Stimulated activated CD4-positive, alpha-beta T cell treated with anti-CD3 and anti-CD28 coated beads, Interleukin-15, amount 100 ng/mL, for 24 hours (primary cell): ENCODE measurements at regions not wholly inside any gene's neighbourhood (a gene's known extent, or its start where the extent isn't known, plus 50 kb on each side); places are given as distances from the start of the nearest gene placed in this dataset.
"Not testable (repeated sequence)": the region's sequence is repeated elsewhere in the genome, so short reads cannot be mapped to it uniquely, and the experiment has no call there.

Experiments used
- DNase-seq: peaks from one replicate; pipeline ENCODE4 v3.0.0-alpha.2; 2020

DNA sequence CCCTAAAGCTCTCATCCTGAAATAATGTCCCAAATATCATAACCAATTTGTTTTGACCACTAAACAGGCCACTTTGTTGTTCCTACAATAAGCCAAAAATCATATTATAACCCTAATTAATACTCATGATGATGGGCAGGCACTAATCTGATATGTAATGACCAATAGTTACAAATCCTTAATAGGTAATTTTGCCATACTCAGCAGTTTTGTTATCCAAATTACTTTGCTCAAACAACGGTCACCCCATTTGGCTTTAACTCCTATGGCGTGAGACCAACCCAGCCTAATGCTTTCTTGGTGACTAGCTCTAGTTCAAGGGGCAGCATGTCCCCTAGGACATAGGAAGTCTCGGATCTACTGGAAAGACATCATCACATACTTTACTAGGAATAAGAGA lies 123.2 kb upstream of the ID4 start:
- no peak for DNase-seq

DNA sequence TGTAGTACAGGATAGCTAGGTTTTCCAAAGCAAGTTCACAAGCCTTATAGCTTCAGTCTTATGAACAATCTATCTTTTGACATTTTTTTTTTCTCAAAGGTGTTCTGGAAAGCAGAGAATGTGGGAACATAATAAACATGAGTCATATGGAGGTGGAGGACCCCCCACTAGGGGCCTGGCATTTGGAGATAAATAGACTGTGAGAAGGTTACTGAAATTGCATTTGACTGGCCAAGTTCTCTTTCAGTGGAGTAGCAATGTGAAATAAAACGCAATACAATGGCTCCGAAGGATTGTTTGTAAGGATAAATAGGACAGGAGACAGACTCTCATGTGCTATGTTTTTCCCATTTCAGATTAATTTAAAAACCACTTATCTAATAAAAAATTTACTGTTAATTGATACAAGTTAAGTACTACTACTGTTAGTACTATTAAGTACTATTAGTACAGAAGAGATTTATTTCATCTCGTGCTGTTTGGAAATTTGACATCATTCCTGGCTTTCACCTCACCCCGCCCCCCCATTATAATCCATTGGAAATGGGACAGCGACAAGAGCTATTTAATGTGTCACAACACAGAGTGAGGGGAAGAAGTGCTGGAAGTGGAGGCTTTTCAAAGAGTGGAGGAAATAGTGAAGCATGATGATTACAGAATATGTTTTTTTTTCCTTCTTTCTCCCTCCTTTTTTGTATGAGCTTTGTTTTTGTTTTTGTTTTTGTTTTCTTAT lies 122.6 kb upstream of the ID4 start:
- DNase-seq = no peak

DNA sequence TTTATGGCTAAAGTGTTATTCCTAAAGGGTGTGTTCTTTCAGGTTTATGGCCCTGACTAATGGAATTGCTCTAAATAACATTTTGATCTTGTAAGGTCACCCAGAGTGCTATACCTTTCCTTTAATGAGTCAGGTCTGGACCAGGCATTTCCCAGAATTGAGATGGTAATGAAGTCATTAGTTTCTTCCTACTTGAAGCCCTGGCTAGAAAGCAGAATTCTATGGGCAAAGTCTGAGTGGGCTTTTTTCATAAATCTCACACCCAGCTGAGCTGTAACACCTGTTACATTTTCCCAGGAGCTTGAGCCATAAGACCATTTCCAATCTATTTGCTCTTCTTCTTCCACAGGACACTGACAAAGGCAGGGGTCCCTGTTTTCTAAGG lies 122.0 kb upstream of the ID4 start:
- DNase-seq = no peak

DNA sequence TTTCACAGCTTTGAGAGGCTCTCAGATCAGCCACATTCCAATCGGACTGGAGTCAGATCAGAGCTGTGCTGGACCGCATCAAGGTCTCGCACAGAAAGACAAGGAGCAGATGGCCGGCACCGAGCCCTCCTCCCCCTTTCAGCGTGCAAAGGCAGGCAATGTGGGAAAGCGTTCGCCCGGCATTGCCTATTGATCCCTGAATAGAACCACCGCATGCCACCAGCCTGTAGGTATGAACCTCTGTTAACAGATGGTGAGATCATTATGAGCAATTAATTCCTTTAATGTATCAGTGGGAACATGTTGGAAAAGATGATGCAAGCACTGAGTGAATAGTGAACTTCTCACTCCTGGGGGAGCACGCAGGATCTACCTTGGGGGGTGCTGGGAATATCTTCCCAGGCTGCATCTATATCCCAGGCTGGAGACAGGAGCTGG lies 117.5 kb upstream of the ID4 start:
- DNase-seq = no peak

DNA sequence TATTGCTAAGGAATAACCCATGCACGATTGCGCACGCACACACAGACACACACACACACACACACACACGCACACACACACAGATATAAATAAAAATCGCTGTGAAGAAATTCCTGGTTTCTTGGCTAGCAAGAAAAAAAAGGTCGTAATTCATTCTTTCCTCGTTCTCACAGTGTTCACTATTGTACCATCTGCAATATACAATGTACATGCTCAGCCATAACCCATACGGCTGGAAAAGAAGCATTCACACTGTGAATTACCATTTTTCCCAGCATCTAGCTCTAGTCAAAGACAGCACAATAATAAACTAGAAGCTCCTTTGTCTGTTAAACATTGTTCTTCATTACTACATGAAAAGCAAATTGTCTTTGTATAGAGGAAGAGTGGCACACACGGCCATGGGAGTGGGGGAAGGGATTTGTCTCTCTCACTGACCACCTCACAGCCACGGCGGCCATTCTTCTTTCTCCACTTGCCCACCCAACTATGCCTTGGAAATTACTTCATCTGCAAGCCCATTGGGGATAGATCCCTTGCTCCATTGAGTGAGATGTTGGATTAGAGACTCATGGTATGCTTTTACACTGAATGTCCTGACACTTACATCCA lies 115.3 kb upstream of the ID4 start:
- no peak for DNase-seq

DNA sequence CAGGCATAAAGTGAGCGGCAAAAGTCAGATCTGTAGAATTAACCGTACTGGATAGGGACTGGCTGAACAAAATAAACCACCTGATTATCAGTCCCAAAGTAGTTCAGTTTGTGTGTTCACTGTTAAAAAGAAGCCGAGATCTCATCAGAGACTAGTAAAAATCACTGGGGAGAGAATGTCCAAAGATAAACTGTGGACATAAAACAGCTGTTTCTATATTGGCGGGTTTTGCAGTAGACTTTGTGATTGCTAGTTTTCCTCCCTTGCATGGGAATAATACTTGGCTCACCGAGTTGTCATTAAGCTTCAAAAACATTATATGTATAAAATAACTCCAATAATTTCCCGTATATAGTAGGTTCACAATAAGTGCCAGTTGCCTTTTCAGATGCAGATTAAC lies 114.2 kb upstream of the ID4 start:
- DNase-seq = no peak

DNA sequence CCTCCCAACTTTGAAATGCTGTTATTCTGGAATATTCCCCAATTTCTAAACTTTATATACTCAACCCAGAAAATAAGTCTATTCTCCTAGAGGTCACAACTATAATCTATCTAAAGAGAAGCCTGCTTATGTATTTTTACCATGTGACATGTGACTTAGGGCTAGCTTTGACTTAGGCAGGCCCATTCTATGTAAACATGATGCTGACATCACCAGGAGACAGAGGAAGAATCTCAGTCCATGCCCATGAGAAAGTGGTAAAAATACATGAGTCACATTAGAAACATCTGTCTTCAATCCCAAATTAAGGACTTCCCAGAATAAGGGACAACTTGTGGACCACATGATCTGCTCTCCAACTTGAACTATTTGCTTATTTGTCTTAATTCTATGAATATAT lies 113.6 kb upstream of the ID4 start:
- DNase-seq = no peak

DNA sequence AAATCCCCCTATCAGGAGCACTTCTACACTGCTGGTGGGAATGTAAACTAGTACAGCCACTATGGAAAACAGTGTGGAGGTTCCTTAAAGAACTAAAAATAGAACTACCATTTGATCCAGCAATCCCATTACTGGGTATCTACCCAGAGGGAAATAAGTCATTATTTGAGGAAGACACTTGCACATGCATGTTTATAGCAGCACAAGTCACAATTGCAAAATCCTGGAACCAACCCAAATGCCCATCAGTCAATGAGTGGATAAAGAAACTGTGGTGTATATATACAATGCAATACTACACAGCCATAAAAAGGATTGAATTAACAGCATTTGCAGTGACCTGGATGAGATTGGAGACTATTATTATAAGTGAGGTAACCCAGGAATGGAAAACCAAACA lies 111.7 kb upstream of the ID4 start:
- not testable (repeated sequence) for DNase-seq

DNA sequence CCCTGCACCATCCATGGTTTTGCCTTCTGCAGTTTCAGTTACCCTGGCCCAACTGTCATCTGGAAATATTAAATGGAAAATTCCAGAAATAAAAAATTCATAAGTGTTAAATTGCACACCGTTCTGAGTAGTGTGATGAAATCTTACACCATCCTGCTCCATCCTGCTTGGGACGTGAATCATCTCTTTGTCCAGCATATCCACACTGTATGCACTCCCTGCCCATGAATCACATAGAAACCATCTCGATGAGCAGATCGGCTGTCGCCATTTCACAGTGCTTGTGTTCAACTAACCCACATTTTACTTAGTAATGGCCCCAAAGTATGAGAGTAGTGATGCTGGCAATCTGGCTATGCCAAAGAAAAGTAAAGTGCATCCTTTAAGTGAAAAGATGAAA lies 105.9 kb upstream of the ID4 start:
- DNase-seq = no peak

DNA sequence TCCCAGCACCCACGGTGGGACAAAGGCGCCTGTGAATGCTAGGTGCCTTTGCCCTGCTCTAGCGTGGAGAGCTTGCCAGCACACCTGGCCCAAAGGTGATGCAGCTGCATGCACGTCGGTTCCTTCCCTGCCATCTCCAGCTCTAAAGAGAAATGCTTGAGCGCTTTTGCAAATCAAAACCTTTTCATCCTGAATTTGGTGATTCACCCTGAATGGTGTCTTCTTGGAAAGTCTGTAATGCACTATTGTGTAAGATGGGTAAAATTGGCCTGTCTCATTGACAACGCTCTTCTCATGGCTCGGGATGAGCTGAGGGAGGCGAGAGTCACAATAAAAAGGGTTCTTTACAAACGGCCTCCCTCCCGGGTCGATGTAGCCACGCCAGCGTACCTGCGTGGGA lies 103.1 kb upstream of the ID4 start:
- no peak for DNase-seq

DNA sequence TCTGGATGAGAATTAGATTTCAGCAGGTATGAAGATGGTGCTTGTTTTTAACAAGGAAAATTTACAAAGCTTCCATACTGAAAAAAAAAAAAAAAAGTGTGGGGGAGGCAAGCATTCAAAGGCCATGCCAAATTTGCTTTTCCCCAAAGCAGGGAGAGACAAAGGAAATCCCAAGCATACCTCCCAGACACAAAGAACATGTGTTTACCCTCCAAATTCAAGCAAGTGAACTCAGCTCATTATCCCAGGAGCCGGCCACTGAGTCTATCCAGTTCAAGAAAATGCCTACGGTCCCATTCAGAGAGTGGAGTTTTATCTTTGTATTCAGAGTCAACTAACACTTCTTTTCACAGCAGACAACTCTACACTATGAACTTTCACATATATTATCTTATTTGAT lies 102.7 kb upstream of the ID4 start:
- no peak for DNase-seq

DNA sequence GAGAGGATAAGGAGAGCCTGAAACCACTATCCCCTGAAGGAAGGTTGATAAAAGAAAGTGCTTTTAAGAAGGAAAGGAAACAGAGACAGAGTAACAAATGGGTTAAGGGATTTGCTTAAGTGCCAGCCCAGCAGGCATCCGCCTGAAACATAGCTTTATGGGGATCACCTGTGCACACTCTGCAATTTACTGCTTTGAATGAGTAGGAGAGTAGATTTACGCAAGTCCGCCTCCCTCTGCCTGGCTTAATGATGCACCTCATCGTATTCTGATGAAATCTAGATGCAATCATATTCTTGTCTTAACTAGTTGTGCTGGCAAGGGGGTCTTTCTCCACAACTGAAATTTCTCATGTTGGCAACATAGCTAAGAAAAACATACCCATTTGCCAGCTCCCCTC lies 101.1 kb upstream of the ID4 start:
- DNase-seq = no peak

DNA sequence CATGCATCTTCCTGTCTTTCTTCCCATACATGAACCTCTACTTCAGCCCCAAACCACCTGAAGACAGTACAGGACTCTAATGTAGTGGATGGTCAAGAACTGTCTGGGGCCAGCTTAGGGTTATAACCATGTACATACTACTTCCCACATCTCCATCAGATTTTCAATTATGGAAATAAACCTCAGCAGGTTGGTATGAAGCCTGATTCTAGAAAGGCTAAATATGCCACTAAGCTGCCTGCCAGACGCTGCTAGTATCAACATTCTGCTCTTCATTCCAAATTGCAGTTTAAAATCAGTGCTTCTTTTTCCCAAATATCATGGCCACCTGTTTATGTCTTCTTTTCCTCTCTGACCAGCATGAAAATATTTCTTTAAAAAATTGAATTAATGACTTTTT lies 99.2 kb upstream of the ID4 start:
- DNase-seq = no peak

DNA sequence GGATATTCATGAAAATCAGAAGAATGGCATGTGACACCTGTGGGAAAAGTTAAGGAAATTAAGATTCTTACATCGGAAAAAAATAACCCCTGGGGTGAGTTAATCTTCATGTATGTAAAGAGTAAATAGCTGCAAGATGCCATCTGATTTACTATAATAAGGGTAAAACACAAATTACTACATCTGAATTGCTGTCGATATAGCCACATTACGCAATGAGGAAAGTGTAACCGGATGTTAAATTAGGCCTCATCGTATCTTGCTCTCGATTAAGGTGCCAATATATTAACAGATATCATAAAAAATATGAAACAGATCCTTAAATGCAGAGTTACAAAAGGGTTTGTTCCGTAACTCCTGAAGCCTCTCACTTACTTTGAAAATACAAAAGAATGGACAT lies 87.4 kb upstream of the ID4 start:
- no peak for DNase-seq

DNA sequence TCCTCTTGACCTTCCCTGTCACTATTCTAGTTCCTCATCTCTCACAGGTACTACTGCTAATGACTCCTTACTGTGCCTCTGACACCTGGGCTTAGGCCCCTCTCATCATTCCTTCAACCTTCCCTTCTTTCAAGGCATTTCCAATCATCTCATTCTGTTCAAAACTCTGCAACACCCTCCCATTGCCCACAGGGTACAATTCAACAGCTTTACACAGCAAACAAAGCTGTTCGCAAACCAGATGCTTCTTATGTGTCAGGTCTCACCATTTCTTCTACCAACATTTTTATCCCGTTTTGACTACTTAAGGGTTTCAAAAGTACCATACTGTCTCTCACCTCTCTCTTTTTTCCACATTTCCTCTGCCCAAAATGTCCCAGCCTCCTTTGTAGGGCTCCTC lies 84.4 kb upstream of the ID4 start:
- DNase-seq = no peak

DNA sequence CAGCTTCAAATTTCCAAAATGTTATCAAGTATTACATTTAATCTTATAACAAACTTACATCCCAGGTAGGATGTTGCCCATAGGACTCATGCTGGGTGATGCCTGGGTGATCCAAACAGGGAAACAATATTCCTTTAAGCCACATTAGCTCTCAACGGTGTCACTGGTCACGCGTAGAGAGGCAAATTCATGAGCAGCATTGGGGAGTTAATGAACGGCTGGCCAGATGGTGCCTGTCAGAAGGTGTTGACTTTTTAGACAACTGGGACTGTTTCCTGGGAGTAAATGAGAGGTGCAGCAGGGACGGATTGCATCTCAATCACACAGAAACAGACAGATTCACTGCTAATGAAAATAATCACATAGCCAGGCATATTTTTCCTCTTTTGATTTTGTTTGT lies 83.3 kb upstream of the ID4 start:
- no peak for DNase-seq

DNA sequence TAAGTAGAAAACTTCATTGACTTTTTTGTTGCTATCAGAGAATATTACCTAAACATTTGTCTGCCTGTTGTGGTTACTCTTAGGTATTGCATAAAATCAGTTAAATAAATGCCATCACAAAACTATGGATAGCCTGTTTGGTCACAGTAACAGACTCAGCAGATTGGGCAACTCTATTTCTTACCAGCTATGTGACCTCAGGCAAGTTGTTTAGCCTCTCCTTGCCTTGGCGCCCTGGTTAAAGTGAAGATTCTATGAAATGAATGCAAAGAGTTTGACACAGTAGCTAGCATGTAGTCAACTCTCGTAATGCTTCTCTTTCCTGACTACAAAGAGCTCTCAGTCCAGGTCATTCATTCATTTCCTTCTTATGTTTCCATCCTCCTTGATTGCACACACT lies 82.5 kb upstream of the ID4 start:
- DNase-seq = no peak

DNA sequence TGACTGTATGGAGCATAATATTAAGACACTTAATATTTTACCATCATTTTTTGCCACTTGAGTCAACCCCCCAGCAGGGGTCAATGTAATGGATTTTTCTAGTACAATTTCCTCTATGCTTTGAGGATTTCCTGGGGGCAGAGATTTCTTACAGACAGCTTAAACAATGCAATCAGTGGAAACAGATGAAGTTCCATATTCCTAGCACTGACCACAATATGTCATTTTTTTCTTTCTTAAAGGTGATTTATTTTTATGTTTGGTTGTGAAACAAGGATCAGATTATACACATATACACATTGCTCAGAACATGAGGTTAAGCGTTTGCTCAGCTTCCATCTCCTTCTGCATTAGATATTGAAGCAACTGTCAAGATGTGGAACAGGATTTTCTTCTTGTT lies 82.0 kb upstream of the ID4 start:
- no peak for DNase-seq

DNA sequence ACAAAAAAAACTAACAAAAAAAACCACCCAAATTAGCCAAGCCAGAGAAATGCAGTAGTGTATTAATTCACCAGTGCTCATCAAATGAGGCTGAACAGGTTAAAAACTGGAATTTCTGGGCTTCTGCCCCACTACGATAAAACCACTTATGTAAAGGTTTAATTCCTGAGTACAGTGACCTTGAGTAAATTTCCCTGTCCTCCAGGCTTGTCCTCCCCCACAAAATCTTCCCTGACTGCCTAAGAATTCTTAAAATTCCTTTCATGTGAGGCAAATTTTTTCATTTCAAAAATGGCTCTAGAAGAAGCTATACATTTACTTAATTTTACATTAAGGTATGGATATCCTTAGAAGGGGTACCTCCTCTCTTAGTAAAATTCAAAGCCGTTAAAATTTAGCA lies 80.1 kb upstream of the ID4 start:
- no peak for DNase-seq

DNA sequence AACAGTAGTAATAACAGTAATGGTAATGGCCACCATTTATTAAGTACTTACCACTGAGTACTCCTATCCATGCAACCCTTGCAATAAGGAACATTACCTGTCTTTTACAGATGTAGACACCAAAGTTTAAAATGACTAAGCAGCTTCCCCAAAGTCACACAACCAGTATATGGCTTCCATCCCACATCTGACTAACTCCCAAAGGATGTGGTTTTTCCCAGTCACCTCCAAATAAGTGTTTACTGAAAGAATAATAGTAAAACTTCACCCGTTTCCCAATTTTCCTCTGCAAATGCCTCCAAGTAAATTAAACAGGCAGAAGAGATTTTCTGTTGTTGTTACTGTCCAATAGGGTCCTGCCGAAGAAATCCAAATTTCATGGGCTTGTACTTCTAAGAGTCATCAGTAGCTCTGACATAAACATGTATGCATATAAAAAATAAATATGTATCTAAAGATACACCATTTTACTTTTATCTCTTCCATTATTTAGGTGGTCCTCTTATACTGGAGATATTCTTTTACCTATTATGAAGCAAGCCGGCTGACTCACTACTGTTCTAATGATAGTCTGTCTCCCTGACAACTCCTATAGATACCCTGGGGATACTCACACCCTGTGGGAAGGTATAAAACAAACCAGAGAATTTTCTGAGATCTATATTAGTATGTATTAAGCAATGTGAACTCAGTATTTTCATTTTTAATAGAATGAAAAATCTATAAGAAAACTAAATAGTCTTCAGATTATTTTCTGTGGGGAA lies 77.9 kb upstream of the ID4 start:
- no peak for DNase-seq

DNA sequence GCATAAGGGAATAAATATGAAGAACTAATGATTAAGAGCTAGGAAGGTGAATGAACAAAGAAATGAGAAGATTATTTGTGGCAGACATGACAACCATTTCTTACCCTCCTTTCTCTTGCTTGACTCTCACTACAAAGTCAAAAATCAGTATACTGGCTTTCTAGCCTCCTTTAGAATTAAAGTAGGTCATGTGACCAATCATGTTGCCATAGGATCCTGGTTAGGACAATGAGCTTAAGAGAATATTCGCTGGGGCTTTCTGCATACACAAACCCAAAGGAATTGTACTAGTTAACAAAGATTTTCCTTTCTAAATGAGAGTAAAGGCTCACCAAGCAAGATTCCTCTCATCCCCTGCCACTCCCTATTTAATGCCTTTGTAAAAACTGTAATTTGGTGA lies 76.0 kb upstream of the ID4 start:
- DNase-seq = no peak

DNA sequence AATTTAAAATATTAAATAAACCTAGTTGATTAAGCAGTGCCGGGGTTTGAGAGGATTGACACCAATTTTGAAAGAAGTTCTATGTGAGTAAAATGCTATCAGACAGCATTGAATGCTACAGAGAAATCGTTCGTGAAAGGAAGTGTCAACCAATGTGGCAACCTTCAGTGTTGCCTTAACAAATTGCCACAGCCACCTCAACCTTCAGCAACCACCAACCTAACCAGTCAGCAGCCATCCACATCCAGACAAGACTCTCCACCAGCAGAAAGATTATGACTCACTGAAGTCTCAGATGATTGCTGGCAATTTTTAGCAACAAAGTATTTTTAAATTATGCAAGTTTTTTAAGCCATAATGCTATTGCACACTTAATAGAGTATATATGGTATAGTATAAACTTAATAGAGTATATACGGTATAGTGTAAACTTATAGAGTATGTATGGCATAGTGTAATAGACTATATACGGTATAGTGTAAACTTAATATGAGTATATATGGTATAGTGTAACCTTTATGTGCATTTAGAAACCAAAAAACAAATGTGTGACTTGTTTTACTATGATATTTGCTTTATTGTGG lies 65.3 kb upstream of the ID4 start:
- DNase-seq = no peak

DNA sequence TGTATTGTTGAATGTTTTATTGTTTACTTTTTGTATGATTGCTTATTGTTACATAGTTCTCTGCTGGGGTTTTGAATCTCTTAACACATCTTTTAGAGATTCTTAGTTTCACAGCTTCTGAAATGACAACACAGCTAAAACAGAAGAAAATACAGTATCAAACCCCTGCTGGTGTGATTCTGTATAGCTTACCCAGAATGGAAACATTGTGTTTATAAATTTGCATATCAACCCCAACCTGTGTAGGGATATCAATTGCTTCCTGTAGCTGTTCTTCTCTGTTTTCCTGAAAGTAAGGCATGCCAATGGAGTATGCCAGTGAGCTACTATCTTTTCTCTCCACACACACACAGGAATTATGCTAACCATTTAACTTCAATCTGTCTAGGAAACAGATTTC lies 64.3 kb upstream of the ID4 start:
- no peak for DNase-seq

DNA sequence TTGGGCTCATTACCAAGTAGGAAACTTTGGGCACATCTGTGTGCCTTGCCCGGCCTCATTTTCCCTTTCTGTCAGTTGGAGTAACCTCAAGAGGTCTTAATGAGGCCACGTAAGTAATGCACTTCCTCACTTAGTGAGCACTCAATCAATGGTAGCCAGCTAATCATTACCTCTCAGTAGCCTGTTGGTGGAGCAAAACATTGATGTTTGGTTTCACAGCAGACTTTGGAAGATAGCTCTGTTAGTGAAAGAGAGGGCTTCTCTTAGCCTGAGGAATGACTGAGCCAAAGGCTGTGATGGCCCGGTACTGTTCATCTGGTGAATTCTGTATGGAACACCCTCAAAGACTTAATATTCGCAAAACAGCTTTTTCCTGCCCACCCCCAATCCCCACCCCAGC lies 55.9 kb upstream of the ID4 start:
- DNase-seq = no peak
